ENCODE measurements at regions not wholly inside any gene's neighbourhood (a gene's known extent, or its start where the extent isn't known, plus 50 kb on each side); places are given as distances from the start of the nearest gene placed in this dataset.
A peak's percentile ranks its signal among the peaks of the same experiment; 100 is the strongest.
"Not testable (repeated sequence)": the region's sequence is repeated elsewhere in the genome, so short reads cannot be mapped to it uniquely, and the experiment has no call there.

- BruUV-seq (replicated peaks); FAIRE-seq; H2AFZ ChIP-seq (ENCODE audit: low read depth, low read length); H3K9me1 ChIP-seq (ENCODE audit: control insufficient read depth, insufficient read depth, low read length); in situ Hi-C loops (cut with MboI); H3K9ac ChIP-seq (ENCODE audit: insufficient read depth in 1 of 2, low read depth in 2 of 2, low read length in 2 of 2); DNase-seq (ENCODE audit: extremely low read depth in 1 of 4, low spot score in 3 of 4); H3K4me1 ChIP-seq (replicated peaks in 1 of 2; ENCODE audit: control insufficient read depth in 2 of 2, insufficient read depth in 2 of 2, low read length in 2 of 2); H3K4me3 ChIP-seq; CTCF ChIA-PET (ENCODE audit: low intra/inter-chr PET ratio); H3K27ac ChIP-seq (ENCODE audit: extremely low read depth, low read depth, low read length); H3K27me3 ChIP-seq (ENCODE audit: control insufficient read depth in 2 of 2, insufficient read depth in 2 of 2, low read length in 2 of 2); POLR2A ChIA-PET; intact Hi-C loops (cut with micrococcal nuclease); H3K79me2 ChIP-seq (ENCODE audit: control insufficient read depth, insufficient read depth, low read length); ATAC-seq; H3K4me2 ChIP-seq (ENCODE audit: insufficient read depth, low read length); H3K36me3 ChIP-seq (ENCODE audit: control insufficient read depth, insufficient read depth, low read length); H3K9me3 ChIP-seq (replicated peaks; ENCODE audit: control insufficient read depth, insufficient read depth, low read depth, low read length); H4K20me1 ChIP-seq (replicated peaks; ENCODE audit: control insufficient read depth, insufficient read depth, low read length): not testable (repeated sequence)
- 7% methylated on average over 7 of the region's 7 CpGs for WGBS (ENCODE audit: insufficient coverage, low coverage, missing lambda C conversion rate)
Measured at GRCh38 chr11:98538358-98538757, 482.4 kb upstream of the CNTN5 start.

- no peaks in the 10 kb centered on the region for H3K79me2 ChIP-seq (ENCODE audit: control insufficient read depth, insufficient read depth, low read length)
- no peak overlapping the region for H3K4me3 ChIP-seq
- peaks cover 2% of the 10 kb centered on the region; the same call in 1 of the 2 replicates for H3K9me3 ChIP-seq (replicated peaks; ENCODE audit: control insufficient read depth, insufficient read depth, low read depth, low read length)
- TF ChIP-seq ZNF184 (CRISPR knock-in tag; IDR thresholded peaks at IDR 0.05) (no peak), MAX (CRISPR knock-in tag; IDR thresholded peaks at IDR 0.05) (no peak), MEF2D (tag; conservative IDR thresholded peaks at IDR 0.05; ENCODE audit: low read depth) (no peak), OTX1 (CRISPR knock-in tag; IDR thresholded peaks at IDR 0.05) (no peak), MIER1 (IDR thresholded peaks at IDR 0.05; ENCODE audit: low read depth) (no peak), SREBF1 (IDR thresholded peaks at IDR 0.05; ENCODE audit: borderline replicate concordance, low read depth, low read length) (no peak), IFI16 (CRISPR knock-in tag; IDR thresholded peaks at IDR 0.05) (no peak), MEF2A (IDR thresholded peaks at IDR 0.05; ENCODE audit: control insufficient read depth, low read depth, low read length) (no peak), ZBTB33 (CRISPR knock-in tag; IDR thresholded peaks at IDR 0.05) (no peak)
- no peak for FAIRE-seq
- no peak overlapping the region for H3K9ac ChIP-seq (ENCODE audit: insufficient read depth in 1 of 2, low read depth in 2 of 2, low read length in 2 of 2)
- H3K27me3 ChIP-seq (ENCODE audit: control insufficient read depth in 2 of 2, insufficient read depth in 2 of 2, low read length in 2 of 2): no peaks in the 10 kb centered on the region
- BruUV-seq (replicated peaks): no TSS peak
- 0 out of 2 replicates have a peak overlapping the region, but pooled peaks have one; percentile 23 for H2AFZ ChIP-seq (ENCODE audit: low read depth, low read length)
- H3K4me2 ChIP-seq (ENCODE audit: insufficient read depth, low read length): no peak overlapping the region
- no peaks in the 10 kb centered on the region for H3K9me1 ChIP-seq (ENCODE audit: control insufficient read depth, insufficient read depth, low read length)
- in situ Hi-C loops (cut with MboI): no loop called here
- intact Hi-C loops (cut with micrococcal nuclease): no loop called here
- H3K36me3 ChIP-seq (ENCODE audit: control insufficient read depth, insufficient read depth, low read length): no peaks in the 10 kb centered on the region
- no peak for ATAC-seq
- DNase-seq (ENCODE audit: extremely low read depth in 1 of 4, low spot score in 3 of 4): no peak
- 23% methylated on average over 5 of the region's 5 CpGs for WGBS (ENCODE audit: insufficient coverage, low coverage, missing lambda C conversion rate)
- H3K27ac ChIP-seq (ENCODE audit: extremely low read depth, low read depth, low read length): no peak overlapping the region
- CTCF ChIA-PET (ENCODE audit: low intra/inter-chr PET ratio): no interaction called here
- no peaks in the 10 kb centered on the region for H4K20me1 ChIP-seq (replicated peaks; ENCODE audit: control insufficient read depth, insufficient read depth, low read length)
- H3K4me1 ChIP-seq (replicated peaks in 1 of 2; ENCODE audit: control insufficient read depth in 2 of 2, insufficient read depth in 2 of 2, low read length in 2 of 2): no peaks in the 10 kb centered on the region
- POLR2A ChIA-PET: no interaction called here
Measured at GRCh38 chr11:98545544-98546175, 475.1 kb upstream of the CNTN5 start.

All from K562 (cell line).